ENCODE measurements at regions not wholly inside any gene's neighbourhood (a gene's known extent, or its start where the extent isn't known, plus 50 kb on each side); places are given as distances from the start of the nearest gene placed in this dataset.

DNA sequence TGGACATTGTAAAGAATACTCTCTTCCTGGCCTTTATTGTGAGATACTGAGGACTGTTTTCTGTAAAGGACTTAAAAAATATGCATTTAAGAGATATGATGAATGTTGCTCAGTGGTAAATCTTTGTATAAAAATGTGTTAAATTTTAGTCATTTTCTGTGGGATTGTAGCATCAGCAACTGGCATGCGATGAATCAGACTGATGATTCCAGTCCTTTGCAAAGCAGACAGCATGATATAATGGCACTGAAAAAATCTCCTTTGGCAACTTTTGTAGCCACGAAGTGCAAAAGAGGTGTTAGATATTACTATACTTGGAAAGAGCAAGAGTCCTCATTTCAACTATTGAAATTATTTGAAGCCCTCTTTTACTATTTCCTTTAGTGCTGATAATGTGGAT, 678.7 kb downstream of the PLCL1 start:
- DNase-seq, result no peak

GRCh38 chr2:198479065-198479464, 674.7 kb downstream of the PLCL1 start:
- DNase-seq, result no peak

DNA sequence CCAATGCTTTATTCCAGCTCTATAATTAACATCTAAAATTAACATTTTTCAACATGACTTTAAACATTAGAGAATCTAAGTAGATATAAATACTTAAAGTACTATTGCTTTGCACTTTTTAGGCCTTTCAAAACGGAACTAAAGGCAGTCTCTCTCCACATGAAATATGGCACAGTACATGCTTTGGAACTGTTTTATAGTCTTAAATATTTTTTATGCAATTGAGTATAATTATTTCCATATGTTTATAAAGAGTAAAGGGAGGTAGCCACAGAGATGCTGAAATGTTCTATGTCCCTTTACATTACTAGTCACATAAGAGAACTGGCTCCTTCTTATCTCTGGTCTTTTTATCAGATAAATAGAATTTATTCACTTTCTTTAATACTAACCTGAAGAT, 674.0 kb downstream of the PLCL1 start:
- no peak for DNase-seq

- DNase-seq, result peak in 1 of 2 experiments; percentile 22
Measured at GRCh38 chr2:198476007-198476406, 671.6 kb downstream of the PLCL1 start.

GRCh38 chr2:198471291-198471690, 666.9 kb downstream of the PLCL1 start:
- DNase-seq, result no peak

GRCh38 chr2:198468136-198468535, 663.7 kb downstream of the PLCL1 start:
- no peak for DNase-seq

GRCh38 chr2:198465970-198466369, 661.6 kb downstream of the PLCL1 start:
- no peak for DNase-seq

DNA sequence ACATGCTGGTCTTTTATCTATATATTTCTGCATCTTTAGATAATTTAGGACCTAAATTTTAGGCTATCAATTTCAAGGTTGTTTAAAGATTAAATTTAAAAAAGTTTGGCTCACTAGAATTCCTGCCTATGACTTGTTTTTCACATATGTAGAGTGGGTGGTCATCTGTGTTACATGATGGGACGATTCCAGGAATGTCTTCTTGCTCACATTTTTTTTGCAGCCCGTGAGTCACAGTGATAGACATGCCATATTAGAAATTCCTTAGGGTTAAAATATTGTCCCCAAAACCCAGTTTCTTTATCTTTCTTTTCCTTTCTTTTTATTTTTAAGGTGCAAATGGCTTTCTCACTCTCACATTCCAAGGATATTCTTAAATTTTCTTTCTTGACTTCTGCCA, 652.0 kb downstream of the PLCL1 start:
- no peak for DNase-seq

GRCh38 chr2:198453866-198454265, 649.5 kb downstream of the PLCL1 start:
- no peak for DNase-seq

- no peak for DNase-seq
Measured at GRCh38 chr2:198452327-198452726, 647.9 kb downstream of the PLCL1 start.

GRCh38 chr2:198448789-198449188, 644.4 kb downstream of the PLCL1 start:
- DNase-seq, result no peak

DNA sequence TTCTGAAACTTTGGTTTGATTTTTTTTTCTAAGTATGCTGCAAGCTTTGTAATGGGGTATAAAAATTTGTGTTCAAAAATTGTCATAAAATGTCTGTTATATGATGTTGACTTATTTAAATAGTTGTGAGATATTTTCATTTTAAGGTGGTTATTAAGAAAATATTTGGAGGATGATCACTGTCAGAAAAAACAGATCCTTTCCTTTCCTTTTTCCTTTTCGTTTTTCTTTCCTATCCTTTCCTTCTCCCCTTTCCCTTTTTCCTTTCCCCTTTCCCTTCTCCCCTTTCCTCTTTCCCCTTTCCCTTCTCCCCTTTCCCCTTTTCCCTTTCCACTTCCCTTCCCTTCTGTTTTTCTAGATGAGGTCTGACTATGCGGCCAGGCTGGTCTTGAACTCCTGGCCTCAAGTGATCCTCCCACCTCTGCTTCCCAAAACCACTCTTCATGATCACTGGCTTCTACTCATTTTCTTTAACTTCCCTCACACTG, 640.5 kb downstream of the PLCL1 start:
- DNase-seq, result no peak

GRCh38 chr2:198441901-198442300, 637.5 kb downstream of the PLCL1 start:
- DNase-seq, result no peak

DNA sequence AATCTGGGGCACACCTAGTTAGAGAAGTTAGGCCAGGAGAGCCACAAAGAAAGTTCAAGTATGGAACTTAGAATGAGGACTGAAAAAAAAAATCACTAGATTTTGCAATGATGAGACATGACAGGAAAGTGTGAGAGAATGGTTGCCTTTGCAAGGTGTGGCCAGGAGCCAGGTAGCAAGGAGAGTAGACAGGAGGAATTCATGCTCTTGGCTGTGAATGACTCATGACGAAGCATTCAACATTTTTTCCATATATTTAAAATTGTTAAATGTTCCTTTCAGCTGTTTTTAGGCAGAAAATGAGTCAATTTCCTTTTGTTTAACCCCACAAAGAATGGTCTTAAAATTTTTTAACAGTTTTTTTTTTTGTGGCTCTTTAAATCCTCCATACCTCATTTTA, 636.9 kb downstream of the PLCL1 start:
- DNase-seq, result no peak

DNA sequence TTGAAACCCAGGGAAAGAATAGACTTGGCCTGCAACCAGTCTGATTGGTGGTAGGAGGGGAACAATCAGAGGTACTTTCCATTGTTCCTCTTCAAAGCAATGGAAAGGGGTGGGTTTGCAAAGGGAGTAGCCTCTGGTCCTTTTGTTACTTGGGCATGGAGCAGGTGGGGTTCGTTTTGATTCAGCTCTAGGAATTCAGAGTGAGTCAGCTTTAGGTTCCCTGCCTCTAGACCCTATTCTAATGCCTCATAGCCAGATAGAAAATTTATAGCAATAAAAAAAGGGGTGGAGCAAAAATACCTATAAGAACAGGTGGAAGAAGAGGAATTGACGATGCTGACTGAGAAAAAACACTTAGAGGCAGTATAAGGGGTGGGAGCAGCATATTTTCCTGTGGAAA, 636.4 kb downstream of the PLCL1 start:
- DNase-seq, result no peak

DNA sequence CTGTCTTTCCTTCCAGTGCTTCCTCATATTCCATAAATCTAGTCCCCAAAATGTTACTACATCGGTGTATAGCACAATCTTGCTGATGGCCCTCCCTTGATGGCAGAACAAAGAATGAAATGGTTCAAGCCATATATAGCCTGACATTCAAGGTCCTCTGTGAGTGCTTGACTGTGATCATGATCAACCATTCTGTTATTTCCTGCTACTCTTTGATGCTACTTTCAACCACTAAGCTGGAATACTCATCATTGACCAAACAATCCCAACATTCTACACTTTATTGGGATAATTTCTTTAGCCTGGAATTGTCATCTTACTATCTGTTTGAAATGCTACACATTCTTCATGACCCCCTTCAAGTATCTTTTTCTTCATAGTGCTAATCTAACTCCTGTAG, 633.9 kb downstream of the PLCL1 start:
- DNase-seq, result no peak

DNA sequence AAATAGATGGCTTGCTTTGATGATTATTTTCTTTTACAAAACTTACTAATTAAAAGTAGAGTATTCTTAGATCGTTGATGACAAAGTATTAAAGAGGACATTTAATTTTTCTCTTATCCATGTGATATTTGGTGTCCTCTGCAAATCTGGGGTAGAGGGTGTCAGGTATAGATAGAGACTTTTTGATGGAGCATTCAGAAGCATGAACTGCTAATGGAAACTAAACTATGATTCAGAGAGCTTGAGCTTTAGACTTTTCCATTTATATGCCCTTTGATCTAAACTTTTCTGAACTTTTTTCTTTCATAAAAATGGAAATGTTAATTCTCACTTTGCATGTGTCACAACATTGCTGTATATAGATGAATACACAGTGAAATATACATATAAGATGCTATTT, 619.7 kb downstream of the PLCL1 start:
- DNase-seq, result no peak

DNA sequence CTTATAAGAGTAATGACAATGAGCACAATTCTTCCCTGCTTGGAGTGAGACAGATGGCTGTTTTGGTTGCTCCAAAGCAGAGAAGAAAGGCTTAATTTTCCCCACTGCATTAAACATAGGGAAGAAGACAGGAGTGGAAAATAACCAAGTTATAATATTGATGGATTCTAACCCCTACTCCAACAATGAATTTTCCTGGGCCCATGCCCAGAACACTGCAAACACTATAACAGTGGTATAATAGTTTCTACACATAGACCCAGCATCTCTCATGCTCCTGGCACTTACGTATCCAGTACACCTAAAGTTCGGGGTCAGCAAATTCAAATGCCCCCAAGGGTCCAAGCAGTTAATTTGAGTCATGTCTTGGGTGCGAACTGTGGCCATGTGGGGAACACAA, 613.4 kb downstream of the PLCL1 start:
- peak in 1 of 2 experiments; percentile 2 for DNase-seq

GRCh38 chr2:198414976-198415375, 610.6 kb downstream of the PLCL1 start:
- DNase-seq, result no peak

DNA sequence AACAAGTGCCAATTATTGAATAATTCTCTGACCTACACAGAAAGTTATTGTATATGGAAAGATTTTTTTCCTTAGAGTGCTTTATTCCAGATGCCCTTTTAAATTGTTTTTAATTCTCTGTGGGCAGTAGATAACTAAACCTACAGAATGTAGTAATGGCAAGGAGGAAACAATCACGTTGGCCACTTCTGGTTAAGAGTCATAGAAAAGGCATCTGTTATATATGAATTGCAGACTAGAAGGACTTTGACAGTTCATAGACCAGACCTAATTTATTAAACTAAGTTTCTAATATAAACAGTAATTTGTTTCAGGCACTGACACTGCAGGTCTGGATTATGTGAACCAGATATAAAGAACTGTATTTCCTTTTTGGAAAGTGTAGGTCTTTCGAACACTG, 607.5 kb downstream of the PLCL1 start:
- DNase-seq, result no peak

DNA sequence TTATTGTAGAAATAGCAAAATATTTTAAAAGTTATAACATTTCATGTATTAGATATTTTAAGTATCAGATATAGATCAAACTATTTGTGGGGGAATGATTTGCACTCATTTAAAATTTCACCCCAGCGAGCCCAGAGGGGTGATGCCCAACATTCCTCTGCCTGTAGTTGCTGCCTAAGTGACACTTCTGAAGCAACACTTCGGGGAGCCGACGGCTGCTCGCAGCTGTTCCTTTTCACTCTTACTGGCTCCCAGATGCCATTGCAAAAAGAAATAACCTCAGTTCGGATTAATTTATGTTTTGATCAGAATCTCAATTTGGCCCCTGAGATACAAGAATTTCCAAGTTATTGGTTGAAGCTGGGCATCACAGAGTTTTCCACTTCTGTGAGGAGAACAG, 603.8 kb downstream of the PLCL1 start:
- DNase-seq, result no peak

- DNase-seq, result no peak
Measured at GRCh38 chr2:198405311-198405710, 600.9 kb downstream of the PLCL1 start.

DNA sequence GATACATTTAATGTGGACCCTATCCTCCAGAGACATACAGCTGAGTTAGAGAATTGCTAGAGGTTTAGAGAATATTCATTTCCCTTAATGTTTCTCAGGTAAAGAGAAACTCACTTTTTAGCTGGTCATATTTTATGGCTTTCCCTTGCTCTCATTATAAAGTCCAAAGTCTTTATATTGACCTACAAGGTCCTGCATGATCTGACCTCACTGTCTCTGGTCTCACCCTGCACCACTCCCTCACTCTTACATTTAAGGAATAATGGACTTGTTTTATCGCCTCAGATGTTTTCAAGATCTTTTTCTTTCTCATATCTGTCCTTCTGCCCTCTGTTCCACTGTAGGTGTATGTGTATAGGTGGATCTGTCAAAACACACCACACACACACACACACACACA, 597.3 kb downstream of the PLCL1 start:
- no peak for DNase-seq

GRCh38 chr2:198400999-198401398, 596.6 kb downstream of the PLCL1 start:
- no peak for DNase-seq

- DNase-seq, result no peak
Measured at GRCh38 chr2:198394208-198394607, 589.8 kb downstream of the PLCL1 start.

- DNase-seq, result no peak
Measured at GRCh38 chr2:198390670-198391069, 586.3 kb downstream of the PLCL1 start.
